Retinal pigment epithelial cell (primary cell): ENCODE measurements at regions not wholly inside any gene's neighbourhood (a gene's known extent, or its start where the extent isn't known, plus 50 kb on each side); places are given as distances from the start of the nearest gene placed in this dataset.

Experiments
- DNase-seq: peaks from one replicate; pipeline ENCODE4 v3.0.0-alpha.2; 2010; ENCODE audit warnings: low read depth
- H3K4me3 ChIP-seq: 2 replicates; pipeline ENCODE4 v1.5.1; 2011; ENCODE audit warnings: mild to moderate bottlenecking, low read length, control low read depth, moderate library complexity
- CTCF ChIP-seq: conservative IDR thresholded peaks from 2 replicates; pipeline ENCODE4 v1.5.1; 2011; ENCODE audit warnings: low read depth, low read length, control low read depth, inconsistent platforms

GRCh38 chr4:41883988-41884734 lies 51.1 kb upstream of the TMEM33 start:
- DNase-seq, result no peak

GRCh38 chr4:41882625-41883347 lies 52.4 kb upstream of the TMEM33 start:
- peak overlapping the region; percentile 19 for H3K4me3 ChIP-seq
- peak; percentile 90 for TF ChIP-seq CTCF

More at GRCh38 chr4:41883988-41884734, 51.1 kb upstream of the TMEM33 start:
- H3K4me3 ChIP-seq, result no peak overlapping the region
- peak; percentile 9 for TF ChIP-seq CTCF

GRCh38 chr4:41881981-41882624 lies 53.1 kb upstream of the TMEM33 start:
- no peak for DNase-seq
- no peak for TF ChIP-seq CTCF
- peak overlapping the region; percentile 19 for H3K4me3 ChIP-seq

More at GRCh38 chr4:41882625-41883347, 52.4 kb upstream of the TMEM33 start:
- no peak for DNase-seq

- no peak for TF ChIP-seq CTCF
- peak overlapping the region; percentile 31 for H3K4me3 ChIP-seq
- DNase-seq, result no peak
These were observed 54.1 kb upstream of the TMEM33 start for GRCh38 chr4:41880840-41881831.

- DNase-seq, result no peak
- no peak overlapping the region for H3K4me3 ChIP-seq
- no peak for TF ChIP-seq CTCF
These were observed 55.0 kb upstream of the TMEM33 start for GRCh38 chr4:41880022-41880837.

GRCh38 chr4:41879552-41879951 lies 55.7 kb upstream of the TMEM33 start:
- TF ChIP-seq CTCF, result no peak
- no peak overlapping the region for H3K4me3 ChIP-seq
- DNase-seq, result no peak
